ENCODE measurements at regions not wholly inside any gene's neighbourhood (a gene's known extent, or its start where the extent isn't known, plus 50 kb on each side); places are given as distances from the start of the nearest gene placed in this dataset.

DNA sequence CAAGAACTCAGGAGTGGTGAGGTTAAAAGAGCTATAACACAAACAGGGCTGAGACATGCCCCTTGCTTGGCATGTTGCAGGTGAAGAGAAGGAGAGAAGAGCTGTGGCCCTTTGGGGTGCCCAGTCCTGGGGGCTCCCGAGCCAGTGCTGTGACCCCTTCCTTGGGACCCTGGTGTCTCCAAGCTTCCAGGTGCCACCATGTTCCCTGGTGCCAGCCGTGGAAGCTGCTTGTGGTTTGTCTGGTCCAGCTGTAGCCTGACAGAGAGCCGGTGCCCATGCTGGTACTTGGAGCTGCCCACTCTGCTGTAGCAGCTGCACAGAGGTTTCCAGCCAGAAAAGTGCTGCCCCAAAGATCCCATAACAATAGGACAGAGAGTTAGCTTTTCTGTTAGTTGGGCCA is 159.2 kb upstream of the SLC38A2 start:
- H3K27me3 Mint-ChIP-seq: no peaks in the 10 kb centered on the region
- DNase-seq (ENCODE audit: low spot score in 2 of 2) (no peak), ATAC-seq (ENCODE audit: low read depth) (no peak)
- peaks cover 16% of the 10 kb centered on the region for H3K36me3 Mint-ChIP-seq
- H3K4me1 Mint-ChIP-seq: peaks cover 11% of the 10 kb centered on the region
- H3K27ac Mint-ChIP-seq: no peak overlapping the region
- peaks cover 3% of the 10 kb centered on the region for H3K9me3 Mint-ChIP-seq
- no peak overlapping the region for H3K4me3 Mint-ChIP-seq

DNA sequence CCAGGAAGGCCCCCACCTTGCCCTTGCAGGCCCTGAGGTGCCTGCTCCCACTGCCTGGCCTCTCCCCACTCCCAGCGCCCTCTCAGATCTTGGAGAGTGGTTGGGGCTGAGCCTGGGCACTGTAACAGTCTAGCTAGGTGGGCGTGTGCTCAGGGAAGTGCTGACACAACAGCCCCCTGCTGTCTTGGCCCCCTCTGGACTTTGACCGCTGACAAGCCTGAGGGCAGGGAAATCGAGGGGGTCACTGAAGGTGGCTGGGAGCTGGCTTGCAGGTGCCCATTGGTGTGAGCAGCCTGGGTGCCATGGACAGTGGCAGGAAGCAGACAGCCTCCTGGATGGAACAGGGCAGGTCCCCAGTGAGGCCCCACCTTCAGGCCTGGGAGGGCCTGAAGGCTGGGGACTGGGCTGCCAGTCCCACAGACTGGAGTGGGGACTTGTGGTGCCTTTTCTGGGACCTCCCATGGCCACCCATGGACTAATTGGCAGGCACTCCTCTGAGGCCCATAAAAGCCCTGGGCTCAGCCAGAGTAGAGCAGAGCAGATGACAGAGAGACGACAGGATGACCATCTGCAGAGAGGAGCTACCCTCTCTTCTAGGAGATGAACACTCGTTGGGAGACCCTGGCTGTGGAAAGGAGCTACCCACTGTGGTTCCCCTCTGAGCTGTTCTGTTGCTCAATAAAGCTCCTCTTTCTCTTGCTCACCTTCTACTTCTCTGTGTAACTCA is 158.6 kb upstream of the SLC38A2 start:
- H3K4me1 Mint-ChIP-seq: peaks cover 6% of the 10 kb centered on the region
- H3K4me3 Mint-ChIP-seq: no peak overlapping the region
- peaks cover 3% of the 10 kb centered on the region for H3K9me3 Mint-ChIP-seq
- H3K36me3 Mint-ChIP-seq: peaks cover 14% of the 10 kb centered on the region
- DNase-seq (ENCODE audit: low spot score in 2 of 2): no peak
- ATAC-seq (ENCODE audit: low read depth): no peak
- no peak overlapping the region for H3K27ac Mint-ChIP-seq
- no peaks in the 10 kb centered on the region for H3K27me3 Mint-ChIP-seq

DNA sequence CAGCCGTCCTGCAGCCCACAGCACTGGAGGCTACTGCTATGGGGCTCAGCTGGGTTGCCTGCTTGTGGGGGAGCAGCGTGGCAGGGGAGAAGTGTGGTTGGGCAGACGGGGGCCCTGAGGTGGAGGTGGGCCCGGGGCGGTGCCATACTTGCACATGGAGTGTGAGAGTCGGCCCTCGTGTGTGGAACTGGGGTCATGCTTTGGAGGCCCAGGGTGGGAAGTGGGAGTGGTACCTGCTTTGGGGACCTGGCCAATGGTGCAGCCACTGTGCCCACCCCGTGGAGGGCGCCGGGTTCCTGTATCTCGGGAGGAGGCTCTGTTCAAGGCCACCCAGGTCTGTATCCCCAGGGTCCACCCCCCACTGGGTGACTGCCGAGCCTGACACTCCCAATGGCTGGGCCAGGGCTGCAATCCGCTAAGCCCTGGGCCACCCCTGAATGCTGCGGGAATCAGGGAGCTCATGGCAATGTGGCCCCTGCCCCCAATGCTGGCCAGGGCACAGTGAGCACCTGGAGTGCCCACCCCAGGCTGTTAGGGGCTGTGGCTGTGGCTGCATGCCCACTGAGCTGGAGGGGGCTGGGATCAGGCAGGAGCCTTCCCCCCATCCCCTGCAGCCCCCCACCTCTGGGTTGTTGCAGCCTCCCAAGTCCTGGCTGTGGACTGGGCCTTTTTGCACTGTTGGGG is 157.9 kb upstream of the SLC38A2 start:
- no peaks in the 10 kb centered on the region for H3K27me3 Mint-ChIP-seq
- H3K27ac Mint-ChIP-seq: no peak overlapping the region
- peaks cover 14% of the 10 kb centered on the region for H3K36me3 Mint-ChIP-seq
- no peaks in the 10 kb centered on the region for H3K4me1 Mint-ChIP-seq
- DNase-seq (ENCODE audit: low spot score in 2 of 2): no peak
- H3K4me3 Mint-ChIP-seq: no peak overlapping the region
- peaks cover 3% of the 10 kb centered on the region for H3K9me3 Mint-ChIP-seq
- ATAC-seq (ENCODE audit: low read depth): no peak

DNA sequence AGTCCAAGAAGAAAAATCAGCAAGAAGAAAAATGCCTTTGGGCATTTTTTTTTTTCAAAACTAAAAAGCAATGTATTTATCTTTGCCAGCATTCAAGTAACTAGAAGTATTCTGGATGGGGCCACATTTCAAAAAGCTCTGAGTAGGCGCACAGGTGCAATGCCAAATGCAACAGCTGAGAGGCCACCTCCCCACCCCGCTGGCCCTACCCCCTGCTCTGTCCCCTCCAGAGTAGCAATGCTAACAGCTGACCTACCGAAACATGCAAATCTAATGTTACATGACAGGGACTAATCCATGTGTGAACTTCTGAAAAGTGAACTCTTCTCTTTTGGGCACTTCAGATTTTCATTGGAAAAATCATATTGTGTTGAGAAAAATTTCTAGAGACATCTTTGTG is 153.7 kb upstream of the SLC38A2 start:
- Mint-ChIP-seq H3K9me3 (peaks cover 3% of the 10 kb centered on the region), H3K27me3 (no peaks in the 10 kb centered on the region), H3K27ac (no peak overlapping the region), H3K4me3 (no peak overlapping the region), H3K36me3 (peaks cover 22% of the 10 kb centered on the region), H3K4me1 (peaks cover 3% of the 10 kb centered on the region)
- no peak for ATAC-seq (ENCODE audit: low read depth)
- no peak for DNase-seq (ENCODE audit: low spot score in 2 of 2)

DNA sequence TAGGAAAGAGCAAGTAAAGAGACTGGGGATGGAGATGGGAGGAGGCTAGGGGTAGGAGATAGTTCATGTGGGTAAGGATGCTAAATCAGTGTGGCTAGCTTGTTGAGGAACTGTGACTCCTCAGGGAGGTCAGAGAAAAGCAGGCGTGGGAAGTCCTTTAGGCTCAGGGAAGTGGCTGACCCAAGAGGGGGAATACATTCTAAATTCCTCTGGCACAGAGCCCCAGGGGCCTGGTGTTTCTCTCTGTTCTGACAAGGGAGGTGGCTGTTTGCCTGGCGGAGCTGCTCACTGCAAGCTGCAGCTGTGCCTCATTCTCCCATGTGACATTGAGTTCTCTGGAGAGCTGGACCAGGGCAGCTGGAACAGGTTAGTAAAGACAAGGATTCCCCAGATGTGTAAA is 152.2 kb upstream of the SLC38A2 start:
- Mint-ChIP-seq H3K36me3 (peaks cover 20% of the 10 kb centered on the region), H3K27me3 (no peaks in the 10 kb centered on the region), H3K4me1 (peaks cover 3% of the 10 kb centered on the region), H3K9me3 (peaks cover 3% of the 10 kb centered on the region), H3K27ac (no peak overlapping the region), H3K4me3 (no peak overlapping the region)
- ATAC-seq (ENCODE audit: low read depth): no peak
- no peak for DNase-seq (ENCODE audit: low spot score in 2 of 2)

DNA sequence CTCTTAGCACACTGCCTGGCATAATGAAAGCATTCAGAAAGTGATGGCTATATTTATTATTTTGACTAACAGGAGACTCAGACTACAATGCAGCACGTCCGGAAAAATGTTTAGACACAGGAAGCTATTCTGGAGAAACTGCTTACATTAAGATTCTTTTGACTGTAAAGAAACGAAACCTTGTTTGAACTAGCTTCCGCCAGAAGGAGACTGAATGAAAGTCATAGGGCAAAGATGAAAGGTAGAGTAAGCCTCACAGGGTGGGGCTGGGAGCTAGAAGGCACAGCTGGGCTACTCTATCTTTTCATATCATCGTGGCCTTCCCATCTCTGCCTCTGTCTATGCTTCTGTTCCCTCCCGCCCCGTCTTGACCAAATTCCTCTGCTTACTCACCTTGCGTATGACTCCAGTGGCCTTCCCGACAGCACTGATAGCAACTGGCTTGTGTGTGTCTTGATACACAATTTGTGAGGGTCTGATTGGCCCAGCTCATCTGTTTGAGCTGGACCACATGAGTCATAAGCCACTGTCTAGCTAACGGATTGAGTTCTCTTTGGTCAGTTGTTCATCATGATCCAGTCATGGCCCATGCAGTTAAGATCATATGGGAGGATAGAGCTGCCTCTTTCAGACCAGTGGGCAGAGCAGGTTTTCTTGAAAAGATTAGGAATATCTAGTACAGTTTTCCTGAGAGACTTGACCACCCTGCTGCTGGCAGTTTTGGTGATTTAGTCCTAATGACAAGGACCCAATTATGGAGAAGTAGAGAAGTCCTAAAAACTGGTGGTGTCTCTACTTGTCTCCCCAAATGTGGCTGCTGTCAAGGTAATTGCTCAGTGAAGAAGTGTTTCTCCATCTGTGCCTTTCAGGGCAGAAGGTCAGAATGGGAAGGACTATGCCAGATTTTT is 151.5 kb upstream of the SLC38A2 start:
- Mint-ChIP-seq H3K36me3 (peaks cover 23% of the 10 kb centered on the region), H3K27me3 (no peaks in the 10 kb centered on the region), H3K4me1 (peaks cover 5% of the 10 kb centered on the region), H3K4me3 (no peak overlapping the region), H3K9me3 (peaks cover 3% of the 10 kb centered on the region), H3K27ac (peak overlapping the region; percentile 42)
- DNase-seq (ENCODE audit: low spot score in 2 of 2) (no peak), ATAC-seq (ENCODE audit: low read depth) (no peak)

DNA sequence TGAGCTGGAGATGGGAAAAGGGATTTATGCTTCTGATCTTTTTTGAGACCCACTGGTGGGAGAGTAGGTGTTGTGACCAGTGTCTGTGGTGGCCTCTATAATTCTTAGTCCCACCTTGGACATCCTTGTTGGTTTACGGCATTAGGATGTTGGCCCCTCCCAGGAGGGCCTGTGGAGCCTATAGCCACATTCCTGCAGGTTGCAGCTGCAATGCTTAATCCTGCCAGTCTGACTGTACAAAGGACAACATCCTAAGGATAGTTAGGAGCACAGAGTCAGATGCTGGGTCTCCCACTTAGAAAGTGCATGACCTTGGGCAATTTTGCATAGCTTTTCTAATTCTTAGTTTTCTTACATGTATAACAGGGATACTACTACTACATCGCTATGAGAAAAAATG is 150.9 kb upstream of the SLC38A2 start:
- Mint-ChIP-seq H3K27ac (peak overlapping the region; percentile 42), H3K36me3 (peaks cover 21% of the 10 kb centered on the region), H3K4me1 (peaks cover 6% of the 10 kb centered on the region), H3K9me3 (peaks cover 3% of the 10 kb centered on the region), H3K4me3 (no peak overlapping the region), H3K27me3 (no peaks in the 10 kb centered on the region)
- ATAC-seq (ENCODE audit: low read depth): no peak
- no peak for DNase-seq (ENCODE audit: low spot score in 2 of 2)

DNA sequence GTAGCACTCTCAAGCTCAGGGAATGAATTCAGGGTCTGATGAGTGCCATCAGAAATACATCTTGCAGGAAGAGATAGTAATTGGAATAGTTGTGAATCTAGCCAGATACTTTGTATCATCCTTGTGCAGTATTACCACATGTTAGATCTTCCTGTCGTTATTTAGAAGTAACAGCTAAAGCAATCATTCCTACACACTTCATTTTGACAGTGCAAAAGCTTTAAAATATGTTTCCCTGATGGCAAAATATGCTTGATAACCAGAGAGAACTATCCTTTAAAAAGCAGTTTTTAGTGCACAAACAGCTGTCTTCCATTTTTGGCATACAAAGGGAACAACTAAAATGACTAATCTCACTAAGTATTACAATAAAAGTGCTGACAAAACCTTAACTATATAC is 149.5 kb upstream of the SLC38A2 start:
- no peak overlapping the region for H3K27ac Mint-ChIP-seq
- no peaks in the 10 kb centered on the region for H3K9me3 Mint-ChIP-seq
- H3K4me3 Mint-ChIP-seq: no peak overlapping the region
- H3K4me1 Mint-ChIP-seq: peaks cover 16% of the 10 kb centered on the region
- no peak for DNase-seq (ENCODE audit: low spot score in 2 of 2)
- H3K27me3 Mint-ChIP-seq: no peaks in the 10 kb centered on the region
- H3K36me3 Mint-ChIP-seq: peaks cover 15% of the 10 kb centered on the region
- no peak for ATAC-seq (ENCODE audit: low read depth)

DNA sequence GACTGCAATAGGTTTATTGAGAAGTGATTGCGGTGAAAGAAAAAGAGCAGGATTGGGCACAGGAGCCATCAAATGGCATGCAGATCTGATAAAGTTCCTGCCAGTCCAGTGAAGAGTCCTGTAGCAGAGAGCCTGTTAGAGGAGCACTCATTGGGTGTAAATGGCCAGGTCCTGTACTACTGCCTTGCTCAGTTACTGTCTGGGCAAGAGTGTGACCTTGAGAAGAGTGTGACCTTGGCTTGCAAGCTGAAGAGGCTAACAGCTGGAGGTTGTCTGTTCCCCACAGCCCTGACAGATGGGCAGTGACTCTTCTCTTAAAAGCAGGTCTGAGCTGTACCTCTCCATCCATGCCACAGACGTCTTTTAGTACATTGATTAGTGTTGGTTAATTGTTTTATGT is 148.6 kb upstream of the SLC38A2 start:
- Mint-ChIP-seq H3K4me1 (peaks cover 19% of the 10 kb centered on the region), H3K9me3 (no peaks in the 10 kb centered on the region), H3K4me3 (no peak overlapping the region), H3K36me3 (peaks cover 16% of the 10 kb centered on the region), H3K27me3 (no peaks in the 10 kb centered on the region), H3K27ac (no peak overlapping the region)
- no peak for ATAC-seq (ENCODE audit: low read depth)
- DNase-seq (ENCODE audit: low spot score in 2 of 2): no peak

DNA sequence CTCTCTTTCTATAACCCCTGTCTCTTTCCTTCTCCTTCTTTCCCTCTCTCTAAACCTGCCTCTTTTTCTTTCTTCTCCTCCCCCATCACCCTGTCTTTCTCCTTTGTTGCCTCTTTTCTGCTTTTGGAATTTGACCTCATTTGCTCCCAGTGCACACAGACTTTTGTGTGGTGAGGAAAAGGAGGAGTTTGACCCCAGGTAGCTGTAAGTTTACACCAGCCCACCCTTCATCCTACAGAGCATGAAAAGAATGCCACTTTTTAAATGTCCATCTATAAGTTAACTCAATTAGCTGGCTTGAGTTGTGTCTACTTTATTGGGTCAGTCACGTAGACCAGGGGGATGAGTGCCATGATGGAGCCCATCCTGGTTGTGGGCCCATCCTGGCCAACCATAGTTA is 146.8 kb upstream of the SLC38A2 start:
- ATAC-seq (ENCODE audit: low read depth) (no peak), DNase-seq (ENCODE audit: low spot score in 2 of 2) (no peak)
- Mint-ChIP-seq H3K27ac (no peak overlapping the region), H3K9me3 (no peaks in the 10 kb centered on the region), H3K4me1 (peaks cover 26% of the 10 kb centered on the region), H3K27me3 (no peaks in the 10 kb centered on the region), H3K4me3 (no peak overlapping the region), H3K36me3 (peaks cover 14% of the 10 kb centered on the region)

DNA sequence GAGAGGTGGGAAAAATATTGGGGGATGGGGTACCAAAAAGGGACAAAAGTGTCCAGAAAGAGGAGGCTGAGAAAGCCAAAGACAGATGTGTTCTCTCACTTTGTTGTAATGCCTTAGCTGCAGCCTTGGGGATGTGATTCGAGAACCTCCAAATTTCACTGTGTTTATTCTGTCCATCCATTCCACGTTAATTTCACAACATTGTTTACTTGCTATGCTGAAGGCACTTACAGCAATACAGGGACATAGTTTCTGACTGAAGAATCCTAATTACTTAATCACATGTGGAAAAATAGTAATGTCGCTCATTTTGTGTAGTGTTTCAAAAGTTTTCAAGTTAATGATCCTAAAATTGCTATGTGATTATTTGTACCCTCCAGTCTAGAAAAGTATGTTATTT is 146.2 kb upstream of the SLC38A2 start:
- no peak overlapping the region for H3K4me3 Mint-ChIP-seq
- no peak overlapping the region for H3K27ac Mint-ChIP-seq
- peaks cover 8% of the 10 kb centered on the region for H3K36me3 Mint-ChIP-seq
- H3K4me1 Mint-ChIP-seq: peaks cover 24% of the 10 kb centered on the region
- no peak for DNase-seq (ENCODE audit: low spot score in 2 of 2)
- no peaks in the 10 kb centered on the region for H3K9me3 Mint-ChIP-seq
- ATAC-seq (ENCODE audit: low read depth): no peak
- no peaks in the 10 kb centered on the region for H3K27me3 Mint-ChIP-seq

DNA sequence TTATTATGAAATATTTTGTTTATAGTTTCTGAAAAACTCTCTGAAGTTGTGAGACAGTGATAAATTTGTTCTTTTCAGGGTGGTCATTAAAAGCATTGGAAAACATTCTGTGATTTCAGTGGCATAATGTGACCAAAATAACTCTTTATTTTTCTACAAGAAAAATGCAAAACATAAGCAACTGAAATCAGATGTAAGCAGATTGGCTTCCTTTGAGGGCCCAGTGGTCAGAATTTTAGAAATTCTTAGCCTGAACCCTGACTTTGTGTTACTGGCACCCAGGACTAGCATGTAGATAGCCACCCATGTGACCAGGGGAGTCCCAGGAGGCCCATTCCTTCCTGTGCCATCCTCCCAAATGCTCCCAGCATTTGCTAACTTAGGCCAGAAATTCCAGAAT is 145.6 kb upstream of the SLC38A2 start:
- Mint-ChIP-seq H3K4me3 (no peak overlapping the region), H3K27me3 (no peaks in the 10 kb centered on the region), H3K9me3 (no peaks in the 10 kb centered on the region), H3K27ac (no peak overlapping the region), H3K36me3 (peaks cover 8% of the 10 kb centered on the region), H3K4me1 (peaks cover 27% of the 10 kb centered on the region)
- ATAC-seq (ENCODE audit: low read depth) (no peak), DNase-seq (ENCODE audit: low spot score in 2 of 2) (no peak)

DNA sequence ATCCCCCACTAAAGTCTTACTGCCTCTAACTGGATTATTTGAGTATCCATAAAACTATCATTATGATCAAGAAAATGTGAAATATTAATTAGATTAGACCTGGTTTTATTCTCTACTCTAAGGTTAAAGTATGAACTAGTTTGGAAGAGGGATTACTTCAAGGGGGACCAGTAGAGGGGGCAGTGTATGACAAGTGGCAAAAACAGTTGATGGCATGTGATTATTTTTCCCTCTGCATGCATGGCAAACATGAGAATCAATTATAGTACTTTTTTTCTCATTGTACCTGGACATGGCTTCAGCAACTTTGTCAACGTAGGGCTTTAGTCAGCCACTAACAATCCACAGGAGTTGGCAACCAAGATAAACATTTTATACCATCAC is 145.0 kb upstream of the SLC38A2 start:
- no peaks in the 10 kb centered on the region for H3K27me3 Mint-ChIP-seq
- peak overlapping the region; percentile 82 for H3K27ac Mint-ChIP-seq
- H3K4me3 Mint-ChIP-seq: peak overlapping the region; percentile 75
- no peaks in the 10 kb centered on the region for H3K9me3 Mint-ChIP-seq
- peaks cover 8% of the 10 kb centered on the region for H3K36me3 Mint-ChIP-seq
- DNase-seq (ENCODE audit: low spot score in 2 of 2) (no peak), ATAC-seq (ENCODE audit: low read depth) (peak; percentile 48)
- peaks cover 27% of the 10 kb centered on the region for H3K4me1 Mint-ChIP-seq

DNA sequence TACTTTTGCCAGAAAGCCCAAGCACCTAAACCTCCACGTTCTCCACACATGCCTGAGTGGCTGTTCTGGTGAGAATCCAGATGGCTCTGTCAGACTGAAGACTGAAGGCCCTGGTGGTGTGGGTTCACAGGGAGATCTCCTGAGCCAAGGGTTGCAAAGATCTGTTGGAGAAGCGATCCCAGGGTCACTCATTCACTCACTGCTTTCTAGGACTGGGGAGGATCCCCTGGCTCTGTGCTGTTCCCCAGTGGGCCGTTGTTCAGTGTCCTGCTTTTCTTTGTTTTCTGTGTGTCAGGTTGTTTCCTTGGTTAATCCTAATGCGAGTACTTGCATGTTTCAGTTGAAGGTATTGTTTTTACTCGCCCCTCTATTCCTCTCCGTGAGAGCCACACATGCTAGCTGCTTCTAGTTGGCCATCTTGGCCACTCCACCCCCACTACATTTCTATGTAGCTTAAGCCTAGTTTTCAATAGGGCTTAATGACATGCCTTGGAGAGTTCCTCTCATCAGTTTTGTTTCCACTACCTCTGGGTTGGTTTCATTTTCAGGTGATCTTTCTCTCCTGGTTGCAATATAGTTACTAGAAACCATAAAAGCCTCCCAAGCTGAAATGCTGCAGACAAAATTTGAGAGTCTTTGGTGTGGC is 144.5 kb upstream of the SLC38A2 start:
- ATAC-seq (ENCODE audit: low read depth) (peak; percentile 98), DNase-seq (ENCODE audit: low spot score in 2 of 2) (peak in 1 of 2 donors; percentile 16)
- Mint-ChIP-seq H3K27me3 (no peaks in the 10 kb centered on the region), H3K4me1 (peaks cover 27% of the 10 kb centered on the region), H3K36me3 (peaks cover 8% of the 10 kb centered on the region), H3K9me3 (no peaks in the 10 kb centered on the region), H3K4me3 (peak overlapping the region; percentile 75), H3K27ac (peak overlapping the region; percentile 82)
